Sciatic nerve (tissue), 2 donors: ENCODE measurements at regions not wholly inside any gene's neighbourhood (a gene's known extent, or its start where the extent isn't known, plus 50 kb on each side); places are given as distances from the start of the nearest gene placed in this dataset.
"Not testable (repeated sequence)": the region's sequence is repeated elsewhere in the genome, so short reads cannot be mapped to it uniquely, and the experiment has no call there.

ENCODE experiments used
- ATAC-seq: fragments of 200-7000 bp; cut with Tn5 transposase; one replicate; pipeline ENCODE4 v1.9.1; 2020; ENCODE audit warnings: mild to moderate bottlenecking, moderate library complexity
- DNase-seq: peaks from one replicate; pipeline ENCODE4 v3.0.0-alpha.2; 2020; ENCODE audit warnings: low spot score
- intact Hi-C: fragments of 100-400 bp; cut with DNase I; formaldehyde crosslinking; loops from one replicate; pipeline ENCODE4 v1.14.2; 2022
- donor health status: DM: no; HTN: no; CAD: no.
- donor health status: DM: no; HTN: no; CAD: no.

DNA sequence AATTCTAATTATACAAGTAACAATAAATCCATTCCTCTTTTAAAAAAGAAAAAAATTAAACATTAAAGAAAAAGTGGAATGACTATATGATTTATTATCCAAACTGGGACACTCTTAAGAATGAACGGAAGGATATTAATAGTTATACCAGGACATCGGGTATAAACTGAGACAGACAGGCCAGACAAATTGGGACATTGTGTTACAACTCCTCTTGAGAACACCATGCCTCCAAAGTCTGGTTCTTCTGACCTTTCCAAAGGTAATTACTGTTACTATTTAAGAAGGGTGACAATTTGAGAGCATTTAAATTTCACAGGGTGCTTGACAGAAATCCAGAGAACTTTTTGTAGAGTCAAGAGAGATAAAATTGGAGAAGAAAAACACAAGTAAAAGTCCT, 132.1 kb upstream of the MARCHF11 start:
- DNase-seq (no peak), ATAC-seq (no peak)
- intact Hi-C loops, result no loop called here

DNA sequence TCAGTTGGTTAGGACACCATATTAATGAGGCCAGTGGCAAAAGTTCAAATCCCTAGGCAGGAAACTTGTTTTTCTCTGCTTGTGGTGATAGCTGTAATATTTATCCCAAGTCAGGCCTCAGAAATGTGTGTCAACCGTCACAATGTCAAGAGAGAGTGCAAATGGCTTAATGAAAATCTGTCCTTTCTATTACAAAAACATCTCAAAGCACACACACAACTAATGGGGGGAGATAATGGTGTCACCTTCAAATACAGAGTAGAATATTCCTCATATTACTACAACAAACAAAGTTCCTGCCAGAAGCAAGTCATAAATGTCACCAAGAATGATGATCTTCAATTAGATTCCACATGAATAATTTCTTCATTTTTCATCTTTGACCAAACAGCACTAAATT, 127.2 kb upstream of the MARCHF11 start:
- intact Hi-C loops, result no loop called here
- ATAC-seq (no peak), DNase-seq (no peak)

DNA sequence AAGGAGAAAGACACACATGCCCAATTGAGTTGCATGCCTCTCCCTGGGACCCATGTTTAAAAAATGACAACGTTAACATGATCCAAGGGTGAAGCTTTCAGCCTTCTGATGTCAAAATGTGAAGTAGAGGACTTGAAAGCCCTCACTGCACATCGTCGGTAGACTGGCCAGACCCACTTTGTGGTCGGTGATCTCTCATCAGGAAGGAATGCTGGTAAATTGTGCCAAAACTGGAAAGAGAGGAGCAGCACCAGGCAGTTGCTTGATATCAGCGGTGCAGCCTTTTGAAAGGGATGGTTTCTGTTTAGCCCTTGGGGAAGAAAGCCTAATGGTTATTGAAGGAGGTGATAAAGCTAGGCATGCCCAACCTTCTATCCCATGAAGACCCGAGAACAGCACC, 125.3 kb upstream of the MARCHF11 start:
- intact Hi-C loops, result no loop called here
- ATAC-seq, result no peak

DNA sequence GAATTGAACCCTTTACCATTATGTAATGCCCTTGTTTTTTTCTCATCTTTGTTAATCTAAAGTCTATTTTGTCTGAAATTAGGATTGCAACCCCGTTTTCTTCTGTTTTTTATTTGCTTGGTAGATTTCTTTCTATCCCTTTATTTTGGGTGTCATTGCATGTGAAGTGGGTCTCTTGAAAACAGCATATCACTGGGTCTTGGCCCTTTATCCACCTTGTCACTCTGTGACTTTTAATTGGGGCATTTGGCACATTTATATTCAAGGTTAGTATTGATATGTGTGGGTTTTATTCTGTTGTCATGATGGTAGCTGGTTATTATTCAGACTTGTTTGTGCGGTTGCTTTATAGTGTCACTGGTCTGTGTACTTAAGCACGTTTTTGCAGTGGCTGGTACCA, 117.4 kb upstream of the MARCHF11 start:
- ATAC-seq (no peak), DNase-seq (no peak)
- intact Hi-C loops, result no loop called here

More for the DNA sequence above, 125.3 kb upstream of the MARCHF11 start:
- no peak for DNase-seq

DNA sequence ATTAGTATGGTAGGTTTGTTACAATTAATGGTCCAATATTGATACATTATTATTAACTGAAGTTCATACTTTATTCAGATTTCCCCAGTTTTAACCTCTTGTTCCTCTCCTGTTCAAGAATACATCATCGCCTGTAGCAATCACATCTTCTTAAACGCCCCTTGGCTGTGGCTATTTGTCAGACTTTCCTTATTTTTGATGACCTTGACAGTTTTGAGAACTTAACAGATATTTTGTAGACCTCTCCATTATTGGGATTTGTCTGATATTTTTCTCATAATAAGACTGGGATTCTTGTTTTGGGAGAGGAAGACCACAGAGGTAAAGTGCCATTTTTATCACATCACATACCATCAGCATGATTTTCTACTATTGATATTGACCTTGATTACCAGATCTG, 112.3 kb upstream of the MARCHF11 start:
- intact Hi-C loops, result no loop called here
- DNase-seq (no peak), ATAC-seq (no peak)

DNA sequence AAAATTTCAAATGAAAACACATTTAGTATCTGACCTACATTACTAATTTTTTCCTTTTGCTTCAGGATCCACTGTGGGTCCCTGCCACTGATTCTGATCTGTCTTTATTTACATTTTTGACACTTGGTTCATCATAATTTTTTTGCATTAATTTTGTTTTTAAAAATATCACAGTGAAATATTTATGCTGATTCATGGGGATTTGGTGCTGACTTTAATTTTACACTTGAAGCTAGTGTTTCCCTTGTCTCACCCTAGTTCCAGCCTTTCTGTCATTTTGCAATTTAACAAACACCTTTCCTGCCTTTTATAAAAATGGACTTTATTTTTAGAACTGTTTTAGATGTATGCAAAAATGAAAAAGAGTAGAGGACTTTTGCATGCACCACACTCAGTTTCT, 111.9 kb upstream of the MARCHF11 start:
- no peak for DNase-seq
- intact Hi-C loops, result no loop called here
- ATAC-seq, result no peak

DNA sequence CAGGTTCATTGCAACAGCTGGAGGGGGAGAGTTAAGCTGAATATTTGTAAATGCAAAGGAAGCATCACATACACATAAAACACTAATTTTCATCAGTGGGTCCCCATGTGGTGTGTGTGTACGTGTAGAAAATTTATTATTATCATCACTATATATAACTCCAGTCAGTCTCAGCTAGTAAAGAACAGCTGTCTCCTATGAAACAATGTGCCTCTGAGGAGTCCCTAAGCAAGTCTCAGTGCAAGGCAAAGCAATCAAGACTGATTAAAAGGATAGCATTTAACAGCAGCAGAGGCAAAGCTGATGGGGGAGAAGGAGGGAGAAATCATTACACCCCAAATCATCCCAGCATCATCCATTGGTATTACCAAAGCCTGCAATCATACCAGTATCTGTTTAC, 104.2 kb upstream of the MARCHF11 start:
- DNase-seq, result no peak
- intact Hi-C loops, result no loop called here
- no peak for ATAC-seq

DNA sequence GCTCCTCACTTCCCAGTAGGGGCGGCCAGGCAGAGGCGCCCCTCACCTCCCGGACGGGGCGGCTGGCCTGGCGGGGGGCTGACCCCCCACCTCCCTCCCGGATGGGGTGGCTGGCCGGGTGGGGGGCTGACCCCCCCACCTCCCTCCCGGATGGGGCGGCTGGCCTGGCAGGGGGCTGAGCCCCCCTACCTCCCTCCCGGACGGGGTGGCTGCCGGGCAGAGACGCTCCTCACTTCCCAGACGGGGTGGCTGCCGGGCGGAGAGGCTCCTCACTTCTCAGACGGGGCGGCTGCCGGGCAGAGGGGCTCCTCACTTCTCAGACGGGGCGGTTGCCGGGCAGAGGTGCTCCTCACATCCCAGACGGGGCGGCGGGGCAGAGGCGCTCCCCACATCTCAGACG, 97.3 kb upstream of the MARCHF11 start:
- ATAC-seq, intact Hi-C loops: not testable (repeated sequence)

DNA sequence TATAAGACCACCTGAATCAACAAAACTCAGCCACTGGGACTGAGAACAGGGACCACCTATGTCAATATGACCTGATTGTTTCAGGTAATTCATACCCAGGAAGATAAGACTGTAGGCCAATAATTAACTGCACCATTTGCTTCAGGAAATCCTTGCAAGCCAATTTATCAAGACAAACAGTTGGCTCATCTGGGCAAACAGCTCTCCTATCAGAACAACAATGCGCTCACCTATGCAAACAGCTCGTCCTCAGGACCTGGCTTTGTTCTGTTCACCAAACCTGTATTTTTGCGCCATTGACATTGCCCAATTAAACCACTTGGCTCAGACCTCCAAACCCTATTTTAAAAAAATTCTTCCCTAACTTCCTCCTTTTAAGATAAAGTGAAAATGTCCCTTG, 92.3 kb upstream of the MARCHF11 start:
- intact Hi-C loops, result no loop called here
- ATAC-seq, result no peak
- no peak for DNase-seq

More for the DNA sequence above, 97.3 kb upstream of the MARCHF11 start:
- not testable (repeated sequence) for DNase-seq

DNA sequence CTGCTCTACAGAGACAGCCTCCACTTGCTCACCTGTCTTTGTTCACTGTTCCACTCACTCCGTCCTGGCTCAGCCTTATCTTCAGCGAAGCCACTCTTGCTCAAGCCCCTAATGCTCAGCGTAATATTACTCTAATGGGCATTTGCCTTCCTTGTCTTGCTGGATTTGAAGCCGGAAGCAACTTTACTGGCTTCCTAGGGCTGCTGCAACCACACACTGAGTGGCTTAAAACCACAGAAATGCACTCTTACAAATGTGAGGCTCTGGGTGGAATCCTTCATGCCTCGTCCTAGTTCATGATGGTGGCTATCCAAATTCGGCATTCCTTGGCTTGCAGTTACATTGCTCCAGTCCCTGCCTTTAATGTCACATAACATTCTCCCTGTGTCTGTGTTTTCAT, 85.5 kb upstream of the MARCHF11 start:
- no peak for ATAC-seq
- intact Hi-C loops, result no loop called here
- DNase-seq, result no peak

DNA sequence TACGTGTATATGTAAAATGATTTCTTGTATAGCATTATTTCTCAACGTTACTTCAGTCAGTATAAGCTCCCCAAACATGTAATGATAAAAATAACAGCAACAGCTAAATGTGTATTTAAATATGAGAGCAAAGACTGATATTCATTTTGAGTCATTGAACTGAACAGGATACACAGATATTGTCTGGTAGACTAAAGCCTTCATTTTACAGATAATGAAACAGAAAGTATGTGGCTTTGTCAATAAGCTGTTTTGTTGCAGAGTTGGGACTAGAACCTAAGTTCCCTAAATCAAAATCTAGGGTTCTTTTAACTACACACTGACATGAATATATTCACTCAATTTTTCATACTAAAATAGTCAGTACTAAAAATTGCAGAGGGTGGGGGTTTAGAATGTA, 80.4 kb upstream of the MARCHF11 start:
- DNase-seq, result no peak
- no peak for ATAC-seq
- intact Hi-C loops, result no loop called here

DNA sequence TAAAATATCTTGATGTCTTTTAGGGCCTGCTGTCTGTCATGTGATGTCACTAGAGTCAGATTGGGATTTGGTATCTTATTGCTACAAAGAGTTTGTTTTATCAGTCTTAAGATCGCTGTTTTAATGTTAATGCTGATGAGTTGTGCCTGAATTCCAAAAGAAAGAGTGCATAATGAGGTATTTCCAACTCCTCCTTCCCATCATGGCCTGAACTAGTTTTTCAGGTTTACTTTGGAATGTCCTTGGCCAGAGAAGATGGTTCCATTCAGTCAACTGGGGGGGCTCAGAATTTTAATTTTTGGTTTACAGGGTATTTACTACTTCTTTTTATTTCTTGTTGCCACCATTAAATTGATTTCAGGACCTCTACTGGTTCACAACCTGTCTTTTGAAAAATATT, 74.3 kb upstream of the MARCHF11 start:
- ATAC-seq (no peak), DNase-seq (no peak)
- intact Hi-C loops, result no loop called here

DNA sequence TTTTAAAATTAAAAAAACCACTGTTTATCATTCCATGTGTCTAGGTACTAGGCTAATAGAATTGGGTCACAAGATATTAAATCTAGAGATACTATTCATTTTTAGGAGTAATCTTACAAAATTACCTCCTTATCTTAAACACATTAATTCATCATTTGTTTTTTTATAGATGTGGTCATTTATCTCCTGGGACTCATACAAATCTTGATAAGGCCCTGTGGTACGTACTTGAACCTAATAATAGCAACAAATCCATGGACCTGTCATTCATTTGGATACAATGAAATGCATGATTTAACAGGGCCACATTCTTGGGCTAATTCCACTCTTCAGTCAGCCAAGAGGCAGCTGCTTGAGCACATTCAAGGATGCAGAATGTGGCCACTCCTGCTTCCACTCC, 66.4 kb upstream of the MARCHF11 start:
- intact Hi-C loops, result no loop called here
- DNase-seq (no peak), ATAC-seq (no peak)

DNA sequence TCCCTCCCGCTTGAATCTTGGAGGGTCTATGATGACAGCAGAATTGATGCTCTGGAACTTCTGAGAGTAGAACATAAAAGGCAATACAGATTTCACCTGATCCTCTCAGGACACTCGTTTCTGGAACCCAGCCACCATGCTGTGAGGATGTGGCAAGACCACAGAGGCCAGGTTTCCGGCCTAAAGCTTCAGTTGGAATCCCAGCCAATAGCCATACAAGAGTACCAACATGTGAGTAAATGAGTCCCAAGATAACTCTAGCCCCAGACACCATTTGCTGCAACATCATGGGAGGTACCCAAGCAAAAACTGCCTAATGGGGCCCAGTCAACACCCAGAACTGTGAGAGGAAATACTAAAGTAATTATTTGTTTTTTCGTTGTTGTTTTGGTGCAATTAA, 65.7 kb upstream of the MARCHF11 start:
- DNase-seq (no peak), ATAC-seq (no peak)
- intact Hi-C loops, result no loop called here

DNA sequence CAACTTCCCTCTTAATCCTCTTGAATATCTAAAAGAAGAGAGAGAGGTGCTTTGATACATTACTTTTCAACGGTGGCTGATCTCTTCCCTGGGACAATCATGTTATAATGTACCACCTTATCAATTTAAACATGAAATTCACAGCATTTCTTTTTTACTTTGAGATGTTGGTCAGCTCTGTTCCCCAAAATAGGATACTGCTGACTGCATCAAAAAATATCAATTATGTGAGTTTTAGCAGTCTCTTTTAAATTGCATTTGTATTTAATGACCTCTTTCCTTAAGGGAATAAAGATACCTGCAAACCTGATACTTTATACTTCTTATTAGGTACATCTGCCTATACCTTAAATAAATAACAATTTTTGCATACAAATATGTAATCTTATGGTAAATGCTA, 58.4 kb upstream of the MARCHF11 start:
- intact Hi-C loops, result no loop called here
- ATAC-seq, result no peak

DNA sequence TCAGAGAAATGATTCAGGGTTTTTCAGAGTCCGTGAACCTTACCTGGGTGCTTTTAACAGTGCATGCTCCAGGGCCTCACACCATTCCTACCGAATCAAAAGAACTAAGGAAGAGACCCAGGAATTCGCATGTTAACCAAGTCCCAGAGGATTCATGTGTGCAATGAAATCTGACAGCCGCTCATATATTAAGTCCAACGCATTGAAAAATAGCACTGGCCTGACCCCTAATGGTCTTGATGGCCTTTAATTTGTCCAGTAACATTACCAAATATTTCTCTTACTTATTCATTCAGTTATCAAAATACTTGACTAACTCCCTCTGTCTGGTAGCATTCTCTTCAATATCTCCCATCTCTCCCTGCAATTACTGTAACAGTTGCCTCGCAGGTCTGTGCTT, 55.0 kb upstream of the MARCHF11 start:
- ATAC-seq (no peak), DNase-seq (no peak)
- intact Hi-C loops, result no loop called here

More for the DNA sequence above, 58.4 kb upstream of the MARCHF11 start:
- no peak for DNase-seq

DNA sequence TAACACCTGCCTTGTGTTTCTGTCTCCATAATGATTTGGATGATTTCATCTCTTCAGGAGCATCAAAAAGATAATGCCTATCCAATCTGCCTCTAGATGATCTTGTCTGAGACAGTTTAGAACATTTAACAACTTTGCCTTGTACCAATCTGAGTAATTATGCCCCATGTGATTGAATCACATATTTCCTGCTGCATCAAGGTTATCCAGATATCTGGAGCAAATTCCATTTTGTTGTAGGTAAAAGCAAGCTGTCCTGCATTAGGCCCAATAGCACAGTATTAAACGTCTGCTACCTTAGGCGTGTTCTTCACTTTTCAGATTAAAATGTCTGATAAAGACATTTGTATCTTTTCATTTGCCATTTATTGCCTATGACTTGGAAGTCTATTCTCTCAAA, 54.1 kb upstream of the MARCHF11 start:
- intact Hi-C loops, result no loop called here
- no peak for DNase-seq
- no peak for ATAC-seq

DNA sequence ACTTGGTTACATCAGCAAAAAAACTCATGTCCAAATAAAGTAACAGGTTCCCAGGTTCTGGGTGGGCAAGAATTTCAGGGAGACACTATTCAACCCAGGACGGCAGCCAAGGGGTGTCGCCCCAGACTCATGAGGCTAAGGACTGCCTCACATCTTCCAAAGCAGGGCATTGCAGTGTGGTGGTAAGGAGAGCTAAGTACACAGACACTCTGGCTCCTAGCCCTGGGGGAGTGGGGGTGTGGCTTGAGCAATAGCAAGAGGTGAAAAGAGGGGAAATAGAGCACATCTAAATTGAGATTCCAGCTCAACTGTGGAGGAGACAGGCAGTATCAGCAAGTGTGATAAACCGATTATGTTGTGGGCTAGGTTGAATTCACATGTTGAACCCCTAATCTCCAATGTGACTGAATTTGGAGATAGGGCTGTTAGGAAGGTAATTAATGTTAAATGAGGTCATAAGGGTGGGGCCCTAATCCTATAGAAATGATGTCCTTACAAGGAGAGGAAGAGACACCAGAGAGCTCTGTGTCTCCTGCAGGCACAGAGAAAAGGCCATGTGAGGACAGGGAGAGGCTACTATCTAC, 49.9 kb upstream of the MARCHF11 start:
- ATAC-seq (no peak), DNase-seq (no peak)
- intact Hi-C loops, result no loop called here
